DND-41 (cell line): ENCODE measurements at regions not wholly inside any gene's neighbourhood (a gene's known extent, or its start where the extent isn't known, plus 50 kb on each side); places are given as distances from the start of the nearest gene placed in this dataset.

Experiments used
- ATAC-seq: fragments of 200-7000 bp; cut with Tn5 transposase; 3 replicates; pipeline ENCODE4 v1.9.1; 2021; ENCODE audit warnings: low read depth; ENCODE audit not compliant: insufficient read depth
- DNase-seq: peaks from one replicate; pipeline ENCODE4 v3.0.0-alpha.2; 2020
- H2AFZ ChIP-seq: 2 replicates; pipeline ENCODE4 v1.6.0; 2012; ENCODE audit warnings: low read depth, low read length
- H3K27ac ChIP-seq: 2 replicates; pipeline ENCODE4 v1.5.1; 2012; ENCODE audit warnings: low read length, inconsistent platforms
- H3K27me3 ChIP-seq: fragments of 200-600 bp; sonication (generic); 2 replicates; pipeline ENCODE4 v1.6.0; 2012; ENCODE audit warnings: low read length, mild to moderate bottlenecking, inconsistent platforms; ENCODE audit not compliant: insufficient read depth, poor library complexity
- H3K36me3 ChIP-seq: 2 replicates; pipeline ENCODE4 v1.5.1; 2012; ENCODE audit warnings: low read length, inconsistent platforms; ENCODE audit not compliant: insufficient read depth
- H3K4me1 ChIP-seq: 2 replicates; pipeline ENCODE4 v1.5.1; 2012; ENCODE audit warnings: mild to moderate bottlenecking, low read length; ENCODE audit not compliant: insufficient read depth
- H3K4me2 ChIP-seq: 2 replicates; pipeline ENCODE4 v1.6.0; 2012; ENCODE audit warnings: mild to moderate bottlenecking, moderate library complexity, low read length, inconsistent platforms; ENCODE audit not compliant: insufficient read depth
- H3K4me3 ChIP-seq, 2 experiments: fragments of 200-600 bp in 1 of 2; shearing (Covaris generic) in 1 of 2; 2 replicates each; pipeline ENCODE4 v1.5.1; 2012 to 2016; ENCODE audit warnings: inconsistent platforms in 2 of 2, low read length in 2 of 2, mild to moderate bottlenecking in 2 of 2, low read depth in 1 of 2, moderate library complexity in 1 of 2
- H3K79me2 ChIP-seq: 2 replicates; pipeline ENCODE4 v1.6.0; 2012; ENCODE audit warnings: low read length, inconsistent platforms; ENCODE audit not compliant: insufficient read depth
- H3K9ac ChIP-seq: 2 replicates; pipeline ENCODE4 v1.6.0; 2012; ENCODE audit warnings: low read depth, mild to moderate bottlenecking, inconsistent platforms, low read length, moderate library complexity
- H3K9me3 ChIP-seq: 2 replicates; pipeline ENCODE4 v1.5.1; 2012; ENCODE audit warnings: low read length, moderate library complexity, mild to moderate bottlenecking, inconsistent platforms; ENCODE audit not compliant: insufficient read depth, severe bottlenecking
- H4K20me1 ChIP-seq: 2 replicates; pipeline ENCODE4 v1.6.0; 2012; ENCODE audit warnings: low read length; ENCODE audit not compliant: insufficient read depth
- CTCF ChIP-seq: IDR thresholded peaks from 2 replicates; pipeline ENCODE4 v1.5.1; 2012; ENCODE audit warnings: borderline replicate concordance, low read length, moderate library complexity, mild to moderate bottlenecking; ENCODE audit not compliant: poor library complexity, severe bottlenecking; ENCODE audit errors: extremely low read depth
- EZH2 ChIP-seq: IDR thresholded peaks from 3 replicates; pipeline ENCODE4 v1.6.1; 2012; ENCODE audit warnings: borderline replicate concordance, low read depth, mild to moderate bottlenecking, moderate library complexity, low read length, inconsistent platforms; ENCODE audit not compliant: severe bottlenecking

- no peak for TF ChIP-seq CTCF
- no peak for TF ChIP-seq EZH2
Observed at GRCh38 chr9:13372510-13372909, 93.0 kb upstream of the MPDZ start.

GRCh38 chr9:13369431-13369830 lies 89.9 kb upstream of the MPDZ start:
- ATAC-seq: no peak

More at GRCh38 chr9:13372510-13372909, 93.0 kb upstream of the MPDZ start:
- H3K9me3 ChIP-seq: no peaks in the 10 kb centered on the region
- no peak overlapping the region for H3K4me3 ChIP-seq
- H3K9ac ChIP-seq: no peak overlapping the region
- DNase-seq (no peak), ATAC-seq (no peak)
- H3K79me2 ChIP-seq: no peaks in the 10 kb centered on the region
- no peaks in the 10 kb centered on the region for H4K20me1 ChIP-seq
- no peaks in the 10 kb centered on the region for H3K4me1 ChIP-seq
- no peak overlapping the region for H3K4me2 ChIP-seq
- no peaks in the 10 kb centered on the region for H3K27me3 ChIP-seq
- no peak overlapping the region for H2AFZ ChIP-seq
- no peaks in the 10 kb centered on the region for H3K36me3 ChIP-seq
- no peak overlapping the region for H3K27ac ChIP-seq

DNA sequence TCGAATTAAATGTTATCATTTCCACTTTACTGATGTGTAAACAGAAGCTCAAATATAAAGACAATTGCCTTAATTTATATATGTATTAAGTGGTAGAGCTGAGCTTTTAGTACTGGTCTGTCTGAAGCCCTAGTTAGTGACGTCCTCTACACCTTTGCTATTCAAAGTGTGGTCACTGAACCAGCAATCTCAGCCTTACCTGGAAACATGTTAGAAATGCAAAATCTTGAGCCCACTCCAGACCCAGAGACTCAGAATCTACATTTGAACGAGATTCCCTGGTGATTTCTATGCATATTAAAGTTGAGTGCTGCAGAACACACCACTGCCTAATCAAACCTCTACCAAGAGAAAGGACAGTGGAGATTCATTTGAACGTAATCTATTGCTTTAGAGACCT lies 88.3 kb upstream of the MPDZ start:
- no peaks in the 10 kb centered on the region for H3K36me3 ChIP-seq
- H3K9me3 ChIP-seq: no peaks in the 10 kb centered on the region
- no peaks in the 10 kb centered on the region for H4K20me1 ChIP-seq
- no peak overlapping the region for H3K4me2 ChIP-seq
- H3K4me1 ChIP-seq: no peaks in the 10 kb centered on the region
- DNase-seq (no peak), ATAC-seq (no peak)
- TF ChIP-seq EZH2 (no peak), CTCF (no peak)
- no peaks in the 10 kb centered on the region for H3K79me2 ChIP-seq
- H3K9ac ChIP-seq: no peak overlapping the region
- H3K4me3 ChIP-seq: no peak overlapping the region
- H2AFZ ChIP-seq: no peak overlapping the region
- H3K27me3 ChIP-seq: no peaks in the 10 kb centered on the region
- H3K27ac ChIP-seq: no peak overlapping the region

More at GRCh38 chr9:13369431-13369830, 89.9 kb upstream of the MPDZ start:
- Histone ChIP-seq H4K20me1 (no peaks in the 10 kb centered on the region), H3K4me2 (no peak overlapping the region), H3K27ac (no peak overlapping the region), H3K9me3 (no peaks in the 10 kb centered on the region), H3K4me1 (no peaks in the 10 kb centered on the region), H2AFZ (no peak overlapping the region), H3K79me2 (no peaks in the 10 kb centered on the region), H3K36me3 (no peaks in the 10 kb centered on the region), H3K4me3 (no peak overlapping the region), H3K27me3 (no peaks in the 10 kb centered on the region), H3K9ac (no peak overlapping the region)
- TF ChIP-seq CTCF (no peak), EZH2 (no peak)
- no peak for DNase-seq
